ENCODE measurements at regions not wholly inside any gene's neighbourhood (a gene's known extent, or its start where the extent isn't known, plus 50 kb on each side); places are given as distances from the start of the nearest gene placed in this dataset.

- Histone ChIP-seq H3K27me3 (no peaks in the 10 kb centered on the region), H3K27ac (no peak overlapping the region), H3K36me3 (no peaks in the 10 kb centered on the region), H3K4me1 (no peaks in the 10 kb centered on the region), H3K9me3 (no peaks in the 10 kb centered on the region), H3K4me3 (no peak overlapping the region)
- intact Hi-C loops (cut with DNase I; ENCODE audit: low total_unique reads): no loop called here
- DNase-seq: no peak
- TF ChIP-seq CTCF (IDR thresholded peaks at IDR 0.05) (no peak), POLR2A (IDR thresholded peaks at IDR 0.05) (no peak)
Measured at GRCh38 chr18:31232775-31233424, 70.2 kb upstream of the DSC1 start.

- no peak overlapping the region for H3K4me3 ChIP-seq
- no peaks in the 10 kb centered on the region for H3K4me1 ChIP-seq
- no peaks in the 10 kb centered on the region for H3K36me3 ChIP-seq
- no peaks in the 10 kb centered on the region for H3K27me3 ChIP-seq
- TF ChIP-seq CTCF (IDR thresholded peaks at IDR 0.05) (no peak), POLR2A (IDR thresholded peaks at IDR 0.05) (no peak)
- no peak for DNase-seq
- H3K27ac ChIP-seq: no peak overlapping the region
- H3K9me3 ChIP-seq: no peaks in the 10 kb centered on the region
- intact Hi-C loops (cut with DNase I; ENCODE audit: low total_unique reads): no loop called here
Measured at GRCh38 chr18:31233621-31234275, 71.1 kb upstream of the DSC1 start.

- intact Hi-C loops (cut with DNase I; ENCODE audit: low total_unique reads): no loop called here
- no peak for TF ChIP-seq POLR2A (IDR thresholded peaks at IDR 0.05)
- no peak for TF ChIP-seq CTCF (IDR thresholded peaks at IDR 0.05)
- no peaks in the 10 kb centered on the region for H3K36me3 ChIP-seq
Measured at GRCh38 chr18:31235856-31236255, 73.2 kb upstream of the DSC1 start.

GRCh38 chr18:31237142-31237541, 74.5 kb upstream of the DSC1 start:
- intact Hi-C loops (cut with DNase I; ENCODE audit: low total_unique reads): no loop called here
- Histone ChIP-seq H3K36me3 (no peaks in the 10 kb centered on the region), H3K27me3 (no peaks in the 10 kb centered on the region), H3K4me1 (no peaks in the 10 kb centered on the region), H3K27ac (no peak overlapping the region), H3K4me3 (no peak overlapping the region), H3K9me3 (no peaks in the 10 kb centered on the region)
- DNase-seq: no peak
- TF ChIP-seq CTCF (IDR thresholded peaks at IDR 0.05): no peak
- TF ChIP-seq POLR2A (IDR thresholded peaks at IDR 0.05): no peak

More at GRCh38 chr18:31235856-31236255, 73.2 kb upstream of the DSC1 start:
- Histone ChIP-seq H3K27ac (no peak overlapping the region), H3K4me3 (no peak overlapping the region), H3K9me3 (no peaks in the 10 kb centered on the region), H3K4me1 (no peaks in the 10 kb centered on the region), H3K27me3 (no peaks in the 10 kb centered on the region)
- DNase-seq: no peak

GRCh38 chr18:31241425-31241824, 76.5 kb upstream of the DSG1 start:
- Histone ChIP-seq H3K4me3 (no peak overlapping the region), H3K4me1 (no peaks in the 10 kb centered on the region), H3K27ac (no peak overlapping the region), H3K9me3 (no peaks in the 10 kb centered on the region), H3K27me3 (no peaks in the 10 kb centered on the region), H3K36me3 (no peaks in the 10 kb centered on the region)
- DNase-seq: no peak
- no peak for TF ChIP-seq CTCF (IDR thresholded peaks at IDR 0.05)
- no peak for TF ChIP-seq POLR2A (IDR thresholded peaks at IDR 0.05)
- intact Hi-C loops (cut with DNase I; ENCODE audit: low total_unique reads): no loop called here

Measured in uterus (tissue), 3 donors.